ENCODE measurements at regions not wholly inside any gene's neighbourhood (a gene's known extent, or its start where the extent isn't known, plus 50 kb on each side); places are given as distances from the start of the nearest gene placed in this dataset.
"Not testable (repeated sequence)": the region's sequence is repeated elsewhere in the genome, so short reads cannot be mapped to it uniquely, and the experiment has no call there.

- no peak for DNase-seq
- H3K4me1 ChIP-seq = no peaks in the 10 kb centered on the region
- no peaks in the 10 kb centered on the region for H3K36me3 Mint-ChIP-seq (ENCODE audit: insufficient read depth, unreplicated experiment)
- H3K27me3 Mint-ChIP-seq (ENCODE audit: insufficient read depth, unreplicated experiment) = no peaks in the 10 kb centered on the region
- TF ChIP-seq CTCF (IDR thresholded peaks at IDR 0.05; ENCODE audit: insufficient read depth in 1 of 2, low read depth in 1 of 2, low read length in 1 of 2, severe bottlenecking in 1 of 2, unreplicated experiment in 1 of 2) = no peak
- intact Hi-C loops (cut with micrococcal nuclease; ENCODE audit: unreplicated experiment) = no loop called here
- POLR2A ChIA-PET = no interaction called here
- no TSS peak for BruUV-seq (replicated peaks)
- H3K4me3 ChIP-seq (ENCODE audit: low read depth, low read length) = no peak overlapping the region
- H3K27ac Mint-ChIP-seq (ENCODE audit: unreplicated experiment) = no peak overlapping the region
- H3K9me3 Mint-ChIP-seq (ENCODE audit: unreplicated experiment) = no peaks in the 10 kb centered on the region
- no peaks in the 10 kb centered on the region for H3K27me3 ChIP-seq (replicated peaks; ENCODE audit: control insufficient read depth, insufficient read depth, low read length)
- CTCF ChIA-PET = no interaction called here
- no peaks in the 10 kb centered on the region for H3K36me3 ChIP-seq (ENCODE audit: control insufficient read depth, insufficient read depth, low read length)
- no peak overlapping the region for H3K4me3 Mint-ChIP-seq (ENCODE audit: unreplicated experiment)
- no peaks in the 10 kb centered on the region; the same call in 1 of the 2 replicates for H3K9me3 ChIP-seq
- no peaks in the 10 kb centered on the region for H3K4me1 Mint-ChIP-seq (ENCODE audit: low read depth, unreplicated experiment)
These were observed 163.6 kb upstream of the MAP2 start for GRCh38 chr2:209260281-209260680.

GRCh38 chr2:209261366-209262053 is 162.3 kb upstream of the MAP2 start:
- not testable (repeated sequence) for H3K27ac Mint-ChIP-seq (ENCODE audit: unreplicated experiment); H3K4me3 ChIP-seq (ENCODE audit: low read depth, low read length)

GRCh38 chr2:209269024-209269423 is 154.8 kb upstream of the MAP2 start:
- H3K4me3 ChIP-seq (ENCODE audit: low read depth, low read length) = no peak overlapping the region
- POLR2A ChIA-PET = no interaction called here
- CTCF ChIA-PET = interaction anchor here (0.6 kb wide), 1 partner anchor 221 kb away, joined by 3 read pairs; no protein-coding TSS in a partner anchor
- no peak overlapping the region for H3K27ac Mint-ChIP-seq (ENCODE audit: unreplicated experiment)
- intact Hi-C loops (cut with micrococcal nuclease; ENCODE audit: unreplicated experiment) = no loop called here
- H3K9me3 ChIP-seq = no peaks in the 10 kb centered on the region
- no peaks in the 10 kb centered on the region for H3K4me1 ChIP-seq
- H3K4me1 Mint-ChIP-seq (ENCODE audit: low read depth, unreplicated experiment) = no peaks in the 10 kb centered on the region
- no peak for TF ChIP-seq CTCF (IDR thresholded peaks at IDR 0.05; ENCODE audit: insufficient read depth in 1 of 2, low read depth in 1 of 2, low read length in 1 of 2, severe bottlenecking in 1 of 2, unreplicated experiment in 1 of 2)
- no peaks in the 10 kb centered on the region for H3K27me3 Mint-ChIP-seq (ENCODE audit: insufficient read depth, unreplicated experiment)
- no TSS peak for BruUV-seq (replicated peaks)
- no peak for DNase-seq
- no peaks in the 10 kb centered on the region for H3K27me3 ChIP-seq (replicated peaks; ENCODE audit: control insufficient read depth, insufficient read depth, low read length)
- no peak overlapping the region for H3K4me3 Mint-ChIP-seq (ENCODE audit: unreplicated experiment)
- H3K36me3 ChIP-seq (ENCODE audit: control insufficient read depth, insufficient read depth, low read length) = no peaks in the 10 kb centered on the region
- no peaks in the 10 kb centered on the region for H3K36me3 Mint-ChIP-seq (ENCODE audit: insufficient read depth, unreplicated experiment)
- H3K9me3 Mint-ChIP-seq (ENCODE audit: unreplicated experiment) = no peaks in the 10 kb centered on the region

More at GRCh38 chr2:209261366-209262053, 162.3 kb upstream of the MAP2 start:
- BruUV-seq (replicated peaks); POLR2A ChIA-PET; H3K36me3 Mint-ChIP-seq (ENCODE audit: insufficient read depth, unreplicated experiment); H3K9me3 Mint-ChIP-seq (ENCODE audit: unreplicated experiment); CTCF ChIA-PET; H3K36me3 ChIP-seq (ENCODE audit: control insufficient read depth, insufficient read depth, low read length); H3K4me1 ChIP-seq; H3K4me3 Mint-ChIP-seq (ENCODE audit: unreplicated experiment); H3K27me3 ChIP-seq (replicated peaks; ENCODE audit: control insufficient read depth, insufficient read depth, low read length); H3K9me3 ChIP-seq; H3K4me1 Mint-ChIP-seq (ENCODE audit: low read depth, unreplicated experiment); H3K27me3 Mint-ChIP-seq (ENCODE audit: insufficient read depth, unreplicated experiment); intact Hi-C loops (cut with micrococcal nuclease; ENCODE audit: unreplicated experiment); DNase-seq: not testable (repeated sequence)
